ENCODE measurements at regions not wholly inside any gene's neighbourhood (a gene's known extent, or its start where the extent isn't known, plus 50 kb on each side); places are given as distances from the start of the nearest gene placed in this dataset.

DNA sequence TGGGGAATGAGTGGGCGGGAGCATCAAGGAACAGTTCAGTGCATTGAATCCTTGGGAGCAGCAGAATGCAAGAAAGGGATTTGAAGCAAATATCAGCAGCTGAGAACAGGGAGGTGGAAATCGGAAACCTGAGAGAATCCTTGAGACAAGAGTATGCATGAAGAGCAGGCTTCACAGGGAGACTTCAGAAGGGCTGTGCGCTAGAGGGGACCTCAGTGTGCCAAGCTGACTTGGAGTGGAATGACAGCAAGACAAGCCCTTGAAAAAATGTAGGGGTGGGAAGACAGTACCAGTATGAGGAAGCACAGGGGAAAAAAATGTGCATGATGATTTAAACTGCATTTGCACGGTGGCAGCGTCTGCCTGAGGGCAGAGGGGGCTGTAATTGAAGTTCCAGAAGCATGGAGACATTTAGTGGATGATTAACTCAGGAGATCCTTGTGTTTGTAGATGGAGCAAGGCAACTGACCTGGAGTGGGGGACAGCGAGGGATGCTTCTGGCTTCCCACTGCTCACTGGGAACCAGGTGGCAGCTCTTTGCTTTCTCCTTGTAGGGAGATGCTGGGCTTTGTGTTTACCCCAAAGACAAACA lies 204.9 kb upstream of the PLET1 start:
- no peak for DNase-seq (ENCODE audit: low read depth)

DNA sequence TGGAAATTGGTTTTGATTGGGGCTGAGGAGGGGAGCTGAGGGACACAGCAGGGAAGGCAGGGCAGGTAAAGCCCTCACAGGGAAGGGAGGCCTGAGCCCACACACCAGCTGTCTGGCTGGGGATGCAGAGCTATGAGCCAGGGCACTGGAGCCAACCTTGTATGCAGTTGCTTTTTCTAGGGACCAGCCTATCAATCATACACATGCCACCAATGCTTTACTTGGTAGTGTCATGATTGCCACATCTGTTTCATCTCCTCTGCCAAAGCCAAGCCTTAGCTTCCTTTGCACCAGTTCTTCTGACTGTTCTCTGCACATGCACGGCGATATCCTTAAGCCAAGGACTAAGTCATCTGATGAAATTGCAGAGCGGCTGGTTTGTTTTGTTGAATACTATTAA lies 207.1 kb upstream of the PLET1 start:
- no peak for DNase-seq (ENCODE audit: low read depth)

DNA sequence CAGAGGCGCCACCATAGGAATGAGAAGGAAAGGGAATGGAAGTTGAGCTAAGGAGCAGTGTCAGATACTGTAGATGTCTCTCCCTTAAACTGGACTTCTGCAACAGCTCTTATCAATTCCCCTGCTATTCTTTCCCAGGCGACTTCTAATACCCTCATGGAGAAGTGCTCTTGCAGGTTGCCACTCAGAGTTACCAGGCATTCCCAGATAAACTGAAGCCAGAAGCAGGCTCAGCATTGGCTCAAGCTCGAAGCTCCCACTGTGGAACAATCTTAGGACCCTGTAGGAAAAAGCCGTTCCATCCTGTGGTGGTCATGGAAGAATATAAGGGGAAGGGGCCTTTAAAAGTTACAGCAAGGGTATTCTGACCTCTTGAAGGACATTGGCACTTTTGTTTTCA lies 208.7 kb upstream of the PLET1 start:
- DNase-seq (ENCODE audit: low read depth), result no peak

DNA sequence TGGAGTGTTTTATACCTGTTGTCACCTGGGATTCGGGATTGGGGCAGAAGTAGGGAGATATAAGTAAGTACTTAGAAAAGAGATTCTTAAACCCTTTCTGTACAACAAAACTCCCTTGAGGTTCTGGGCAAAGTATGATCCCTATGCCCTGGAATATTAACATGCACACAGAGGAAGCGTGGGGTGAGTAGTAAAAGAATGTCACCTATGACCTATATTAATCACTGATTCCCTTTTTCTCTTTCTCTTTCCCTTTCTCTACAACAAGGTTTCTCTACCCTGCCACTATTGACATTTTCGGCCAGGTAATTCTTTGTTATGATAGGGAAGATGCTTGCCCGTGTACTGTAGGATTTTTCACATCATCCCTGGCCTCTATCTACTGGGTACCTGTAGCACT lies 209.7 kb upstream of the PLET1 start:
- DNase-seq (ENCODE audit: low read depth), result no peak

DNA sequence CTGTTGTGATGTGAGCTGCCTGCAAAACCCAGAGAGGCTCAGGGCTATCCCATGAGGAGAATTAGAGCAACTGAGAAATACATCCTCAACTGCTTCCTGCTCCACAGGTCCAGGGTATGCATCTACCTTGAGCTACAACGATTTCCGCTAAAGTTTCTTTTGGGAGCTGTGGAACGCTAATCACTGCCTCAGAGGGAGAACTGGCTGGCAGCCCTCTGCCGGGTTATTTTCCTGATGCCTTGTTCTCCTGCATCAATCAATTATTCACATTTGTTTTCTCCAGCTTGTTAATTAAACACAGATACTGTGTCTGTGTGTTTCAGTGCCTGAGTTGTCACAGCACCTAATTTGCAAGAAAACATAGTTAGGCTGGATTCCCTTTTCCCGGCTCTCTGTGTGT lies 211.1 kb upstream of the PLET1 start:
- no peak for DNase-seq (ENCODE audit: low read depth)

DNA sequence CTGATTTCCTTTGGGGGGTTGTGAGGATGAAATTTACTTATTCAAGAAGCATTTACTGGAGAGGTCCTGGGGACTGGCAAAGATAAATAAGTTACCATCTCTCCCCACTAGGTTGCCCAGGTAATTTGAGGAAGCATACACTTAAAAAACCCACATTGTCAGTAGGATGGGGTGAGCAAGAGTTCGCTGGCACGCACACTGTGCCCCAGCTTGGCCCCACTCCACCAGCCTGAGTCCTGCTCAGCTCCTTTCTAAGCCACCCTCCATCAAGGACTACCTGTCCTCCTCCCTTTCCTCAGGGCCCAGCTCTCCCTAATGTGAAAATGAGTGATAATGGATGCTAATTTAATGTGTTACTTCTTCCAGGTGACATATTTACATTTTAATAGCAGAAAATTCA lies 216.5 kb upstream of the PLET1 start:
- DNase-seq (ENCODE audit: low read depth), result no peak

DNA sequence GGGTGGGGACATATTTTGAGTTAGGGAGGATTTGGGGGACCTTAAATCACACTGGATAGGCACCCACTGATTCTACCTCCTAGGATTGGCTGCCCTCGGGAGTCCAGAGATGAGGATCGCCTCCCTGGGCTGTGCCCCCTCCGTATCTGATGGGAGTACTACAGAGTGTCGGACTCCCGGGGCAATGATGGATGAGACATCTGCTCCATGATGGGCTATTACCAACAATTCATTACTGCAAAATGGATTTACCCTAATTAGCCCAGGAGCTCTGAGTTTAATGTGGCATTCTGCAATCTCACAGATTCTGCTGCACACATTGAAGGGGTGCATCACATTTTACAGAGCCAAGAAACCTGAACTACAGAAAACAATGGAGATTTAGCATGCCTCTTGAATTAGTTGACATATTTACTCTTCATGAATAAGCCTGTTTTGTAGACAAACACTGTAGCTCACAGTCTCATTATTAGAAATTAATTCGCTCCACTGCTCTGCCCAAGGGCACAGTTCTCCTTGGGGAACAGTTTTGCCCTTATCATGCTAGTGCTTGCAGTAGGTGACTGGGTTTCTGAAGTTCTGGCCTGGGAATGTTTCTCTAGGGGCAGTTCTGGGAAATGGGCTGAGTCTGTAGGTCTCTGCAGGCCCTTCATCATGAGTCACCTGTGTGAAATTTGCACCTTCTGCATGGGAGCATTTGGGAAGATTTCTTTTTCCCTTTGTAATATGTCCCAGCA lies 217.1 kb upstream of the PLET1 start:
- DNase-seq (ENCODE audit: low read depth), result no peak

DNA sequence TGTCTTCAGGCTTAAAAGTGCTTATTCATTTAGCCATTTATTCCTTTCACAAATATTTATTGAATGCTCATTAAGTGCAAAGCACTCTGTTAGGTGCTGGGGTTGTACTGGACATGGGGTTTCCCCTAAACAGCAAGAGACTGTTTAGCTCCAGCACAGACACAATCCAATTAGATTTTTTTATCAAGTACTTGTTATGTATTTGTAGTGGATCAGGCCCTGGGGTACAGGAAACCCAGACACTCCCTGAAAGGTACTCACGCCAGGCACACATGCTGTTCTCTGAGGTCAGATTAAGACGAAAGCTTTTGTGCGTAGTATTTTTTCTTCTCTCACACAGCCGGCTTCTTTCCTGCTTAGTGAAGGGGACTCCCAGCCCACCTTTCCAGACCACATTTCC lies 218.1 kb upstream of the PLET1 start:
- DNase-seq (ENCODE audit: low read depth), result no peak

DNA sequence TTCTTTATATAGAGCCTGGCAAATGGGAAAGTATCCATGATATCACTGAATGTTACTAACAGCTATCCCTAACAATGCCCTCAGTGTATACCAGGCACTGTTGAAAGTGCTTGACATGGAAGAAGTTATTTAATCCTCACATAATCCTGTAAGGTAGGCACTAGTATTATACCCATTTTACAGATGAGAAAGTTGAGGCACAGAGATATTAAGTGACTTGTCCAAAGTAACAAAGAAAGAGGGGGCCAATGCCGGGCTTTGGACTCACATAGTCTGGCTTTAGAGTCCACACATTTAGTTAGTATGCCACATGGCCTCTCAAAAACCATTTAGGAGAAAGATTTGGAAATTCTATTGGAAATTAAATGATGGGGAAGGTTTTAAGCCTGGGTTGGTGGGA lies 220.8 kb upstream of the PLET1 start:
- no peak for DNase-seq (ENCODE audit: low read depth)

DNA sequence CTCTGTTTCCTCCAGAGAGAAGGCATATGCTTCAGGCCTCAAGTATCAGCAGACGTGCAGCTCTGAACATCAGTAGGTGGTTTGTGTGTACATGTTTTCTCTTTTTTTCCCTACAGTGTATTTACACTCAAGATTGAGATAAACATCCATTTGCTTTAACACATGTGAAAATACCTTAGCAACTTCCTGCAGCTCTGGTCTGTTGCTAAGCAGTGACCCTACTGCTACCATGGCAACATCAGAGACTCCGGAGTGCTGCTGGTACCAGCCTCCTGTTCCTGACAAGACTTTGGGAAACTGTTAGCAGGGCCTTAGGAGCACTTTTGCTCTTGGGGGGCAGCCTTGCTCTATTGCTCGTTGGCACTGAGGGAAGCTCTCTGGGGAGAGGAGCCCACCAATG lies 221.2 kb upstream of the PLET1 start:
- DNase-seq (ENCODE audit: low read depth), result no peak

DNA sequence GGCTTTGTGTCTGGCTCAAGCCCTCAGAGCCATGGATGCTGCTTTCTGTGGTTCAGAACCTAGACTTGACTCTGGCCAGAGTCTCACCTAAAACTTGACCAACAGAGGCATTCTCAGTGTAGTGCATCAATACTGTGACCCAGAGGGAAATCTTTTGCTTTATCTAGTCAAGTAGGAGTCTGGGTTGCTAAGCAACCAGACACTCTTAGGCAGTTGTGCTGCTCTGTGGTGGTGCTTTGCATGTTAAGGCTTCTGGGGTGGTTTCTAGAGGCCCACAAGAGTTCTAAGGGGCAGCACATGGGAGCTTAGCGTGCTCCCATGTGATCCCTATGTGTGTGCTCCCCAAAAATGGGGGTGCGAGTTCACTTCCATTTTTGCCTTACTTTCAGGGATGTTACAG lies 224.6 kb upstream of the PLET1 start:
- no peak for DNase-seq (ENCODE audit: low read depth)

DNA sequence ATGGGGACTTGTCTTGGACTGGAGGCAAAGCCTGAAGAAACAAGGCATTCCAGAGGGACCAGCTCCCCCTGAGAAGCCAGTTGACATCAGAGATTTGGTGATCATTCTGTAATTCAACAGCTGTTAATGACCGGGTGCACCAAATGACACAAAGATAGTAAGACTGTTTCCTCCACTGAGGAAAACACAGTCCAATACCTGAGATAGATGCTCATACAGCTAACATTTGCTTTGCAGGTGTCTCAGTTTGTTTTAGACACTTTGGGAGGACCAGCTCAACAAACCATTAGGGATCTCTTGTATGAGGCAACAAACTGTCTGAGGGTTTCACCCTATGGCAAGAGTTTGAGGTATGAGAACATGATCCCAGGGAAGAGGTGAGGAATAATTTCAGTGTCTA lies 237.2 kb upstream of the PLET1 start:
- no peak for DNase-seq (ENCODE audit: low read depth)

DNA sequence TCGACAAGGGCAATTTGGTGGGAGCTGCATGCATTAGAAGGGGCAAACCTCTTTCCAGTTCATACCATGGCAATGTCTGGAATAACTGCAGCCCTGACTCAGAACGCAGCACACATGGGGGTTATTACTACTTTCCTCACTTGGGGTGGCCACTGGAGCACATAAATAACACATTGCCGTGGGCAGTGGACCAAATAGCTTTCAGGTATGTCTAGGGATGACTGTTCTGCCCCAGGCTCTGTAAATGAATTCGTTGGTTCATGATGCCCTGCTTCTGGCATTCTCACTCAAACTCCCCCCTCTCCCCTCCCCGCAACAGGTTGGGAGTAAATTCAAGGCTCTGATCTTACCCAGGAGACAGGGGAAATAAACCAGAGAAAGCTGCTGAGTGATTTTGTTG lies 238.0 kb upstream of the PLET1 start:
- DNase-seq (ENCODE audit: low read depth), result no peak

DNA sequence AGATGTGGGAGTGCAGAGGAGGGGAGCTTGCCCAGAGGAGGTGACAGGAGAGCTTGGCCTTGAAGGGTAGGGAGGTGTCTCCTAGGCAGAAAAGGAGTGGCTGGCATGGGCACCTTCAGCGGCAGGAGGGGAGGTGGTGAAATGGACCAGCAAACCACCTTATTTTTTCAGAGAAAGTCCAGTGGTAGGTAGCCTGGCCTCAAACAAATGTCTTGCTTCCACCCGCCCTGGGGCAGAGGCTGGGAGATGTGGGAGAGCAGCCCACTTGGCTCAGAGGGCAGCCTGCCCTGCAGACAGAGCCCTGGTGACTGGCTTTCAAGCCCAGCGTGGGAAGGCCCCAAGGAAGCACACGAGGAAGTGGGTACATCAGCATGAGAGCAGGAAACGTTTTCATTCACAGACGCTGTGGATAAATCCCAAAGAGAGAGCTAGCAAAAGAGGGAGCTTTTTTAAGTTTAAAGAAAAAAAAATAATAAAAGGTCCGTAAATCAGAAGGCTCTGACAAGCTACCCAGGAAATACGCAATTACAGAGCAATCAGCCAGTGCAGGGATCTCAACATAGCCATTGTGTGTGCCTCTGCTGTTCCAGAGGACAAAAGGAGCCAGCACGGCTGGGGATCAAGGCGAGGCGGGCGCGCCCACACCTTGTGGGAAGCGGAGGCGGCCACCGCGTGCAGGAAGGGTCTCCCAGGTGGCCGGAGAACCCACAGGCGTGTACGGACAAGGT lies 238.7 kb upstream of the PLET1 start:
- no peak for DNase-seq (ENCODE audit: low read depth)

DNA sequence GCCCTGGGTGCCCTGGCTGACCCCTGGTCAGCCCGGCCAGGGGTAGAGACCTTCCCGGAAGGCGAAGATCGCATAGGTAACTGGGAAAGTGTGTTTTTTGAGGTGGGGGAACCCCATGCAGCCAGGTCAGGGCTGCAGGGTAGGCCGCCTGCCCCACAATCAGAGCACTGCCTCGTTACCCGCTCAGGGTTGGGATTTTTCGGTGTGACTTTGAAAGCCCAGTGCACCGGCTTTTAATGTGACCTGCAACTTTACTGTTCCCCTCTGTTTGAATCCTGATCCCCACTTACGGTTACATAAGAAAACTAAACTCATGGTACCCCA lies 239.2 kb upstream of the PLET1 start:
- no peak for DNase-seq (ENCODE audit: low read depth)

DNA sequence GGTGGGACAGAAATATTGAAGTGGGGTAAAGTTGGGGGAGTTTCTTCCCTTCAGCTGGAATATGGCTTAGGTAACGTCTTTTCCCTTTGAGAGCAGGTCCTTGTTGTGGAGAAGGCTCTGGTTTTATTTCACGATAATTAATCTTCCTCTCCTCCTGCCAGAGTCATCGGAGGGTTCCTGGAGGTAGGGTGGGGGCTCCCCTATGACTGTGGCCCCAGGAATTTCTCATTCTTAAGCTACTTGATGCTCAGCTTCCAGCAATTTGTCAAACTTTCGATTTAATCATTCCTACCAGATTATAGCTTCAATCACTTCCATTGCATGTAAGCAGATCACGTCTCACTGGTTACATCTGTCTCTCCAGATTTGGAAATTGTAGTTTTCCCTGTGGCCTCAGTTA lies 242.8 kb upstream of the PLET1 start:
- DNase-seq (ENCODE audit: low read depth), result no peak

DNA sequence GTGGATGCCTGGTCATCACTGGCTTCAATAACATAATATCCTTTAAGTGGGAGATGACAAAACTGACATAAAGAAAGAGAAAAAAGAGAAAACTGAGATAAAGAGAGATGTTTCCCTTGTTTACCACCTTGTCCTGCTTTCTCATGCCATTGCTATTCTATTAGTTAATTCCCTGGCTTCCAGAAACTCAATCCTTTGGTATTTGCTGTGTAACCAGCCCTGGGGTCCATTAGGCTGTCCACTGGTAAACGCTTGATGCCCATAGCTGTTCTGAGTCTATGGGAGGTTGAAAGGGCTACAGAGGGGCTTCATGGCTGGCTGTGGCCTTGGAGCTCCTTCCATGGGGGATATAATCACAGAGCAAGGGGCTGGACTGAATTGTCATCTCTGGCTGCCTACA lies 243.4 kb upstream of the PLET1 start:
- DNase-seq (ENCODE audit: low read depth), result no peak

DNA sequence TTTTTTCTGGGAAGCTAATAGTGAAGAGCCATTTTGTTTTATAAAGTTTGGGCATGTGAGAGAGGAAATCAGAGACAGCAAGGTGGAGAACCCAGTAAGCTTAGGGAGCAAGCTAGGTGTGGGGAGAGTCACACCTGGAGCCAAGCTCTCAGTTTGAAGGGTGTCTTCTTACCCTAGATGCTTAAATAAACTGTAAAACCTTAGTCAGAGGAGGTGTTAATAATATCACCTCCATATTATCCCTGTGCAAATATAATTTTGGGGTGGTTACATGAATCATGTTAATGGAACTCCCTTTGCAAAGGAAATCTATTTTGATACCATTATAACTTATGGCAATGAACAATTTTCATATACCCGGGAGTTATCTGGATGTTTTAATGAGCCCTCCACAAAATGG lies 246.2 kb upstream of the PLET1 start:
- no peak for DNase-seq (ENCODE audit: low read depth)

DNA sequence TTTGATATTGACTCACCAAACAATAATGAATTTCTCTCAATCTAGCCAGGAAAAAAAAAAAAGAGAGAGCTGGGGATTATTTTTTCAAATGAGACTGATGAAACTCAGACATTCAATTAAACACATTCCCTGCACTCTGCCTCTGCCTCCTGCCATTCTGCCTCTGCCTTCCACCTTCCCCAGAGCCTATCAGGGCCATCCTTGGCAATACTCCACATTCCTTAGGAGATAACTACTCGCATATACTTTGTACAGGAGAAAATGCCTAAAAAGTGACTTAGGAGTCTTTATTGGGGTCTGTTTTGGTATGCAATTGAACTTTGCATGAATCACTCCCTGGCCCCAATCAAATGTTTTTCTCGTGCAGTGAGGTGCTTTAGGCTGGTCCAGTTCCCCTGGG lies 246.6 kb upstream of the PLET1 start:
- no peak for DNase-seq (ENCODE audit: low read depth)

DNA sequence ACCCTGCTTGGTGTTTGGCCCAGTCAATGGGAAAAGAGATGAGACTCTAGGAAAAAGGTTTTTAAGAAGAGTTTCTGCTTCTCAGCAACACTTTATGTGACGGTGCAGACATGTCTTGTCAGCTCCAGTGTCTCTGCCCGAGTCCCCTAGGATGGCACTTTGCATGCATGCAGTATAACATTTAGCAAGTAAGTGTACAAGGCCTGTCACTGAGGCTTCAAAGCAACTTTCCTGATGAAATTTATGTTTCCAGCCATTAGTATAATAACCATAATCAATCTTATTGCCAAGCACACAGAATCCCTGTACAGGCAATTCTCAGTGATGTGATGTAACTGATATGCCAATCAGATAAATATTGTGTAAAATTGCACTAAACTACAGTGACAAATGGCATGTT lies 248.1 kb upstream of the PLET1 start:
- DNase-seq (ENCODE audit: low read depth), result no peak

DNA sequence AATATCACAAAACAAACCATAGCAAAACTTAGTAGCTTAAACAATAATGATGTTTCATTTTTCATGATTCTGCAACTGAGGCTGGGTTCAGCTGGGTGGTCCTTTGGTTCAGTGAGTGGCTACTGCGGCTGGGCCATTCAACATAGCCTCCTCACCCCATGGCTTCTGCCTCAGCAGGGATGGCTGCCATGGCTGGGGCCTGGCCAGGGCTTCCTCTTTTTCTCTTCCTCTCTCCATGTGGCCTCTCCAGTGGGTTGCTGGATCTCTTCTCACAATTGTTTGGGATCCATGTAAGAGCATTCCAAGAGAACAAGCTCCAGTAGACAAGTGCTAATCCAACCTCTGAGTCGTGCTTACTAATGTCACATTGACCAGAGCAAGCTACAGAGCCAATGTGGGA lies 248.6 kb upstream of the PLET1 start:
- no peak for DNase-seq (ENCODE audit: low read depth)

DNA sequence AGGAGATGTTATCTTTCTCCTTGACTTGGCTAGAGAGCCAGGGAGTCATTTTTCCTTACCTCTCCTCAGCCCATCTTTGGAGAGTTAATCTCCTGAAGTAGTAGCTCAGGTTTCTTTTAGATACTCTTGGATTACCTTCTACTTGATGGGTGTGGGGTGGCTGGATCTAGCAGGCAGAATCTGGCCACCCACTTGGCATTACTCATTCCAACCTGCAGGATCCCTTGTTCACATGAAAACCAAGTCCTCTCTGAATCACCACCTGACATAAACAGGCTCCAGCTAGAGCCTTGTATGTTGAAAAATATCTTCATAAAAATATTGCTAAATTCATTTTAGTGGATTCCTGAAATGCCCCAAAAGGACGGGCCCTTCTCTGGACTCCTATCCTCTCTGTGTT lies 250.6 kb upstream of the PLET1 start:
- no peak for DNase-seq (ENCODE audit: low read depth)

DNA sequence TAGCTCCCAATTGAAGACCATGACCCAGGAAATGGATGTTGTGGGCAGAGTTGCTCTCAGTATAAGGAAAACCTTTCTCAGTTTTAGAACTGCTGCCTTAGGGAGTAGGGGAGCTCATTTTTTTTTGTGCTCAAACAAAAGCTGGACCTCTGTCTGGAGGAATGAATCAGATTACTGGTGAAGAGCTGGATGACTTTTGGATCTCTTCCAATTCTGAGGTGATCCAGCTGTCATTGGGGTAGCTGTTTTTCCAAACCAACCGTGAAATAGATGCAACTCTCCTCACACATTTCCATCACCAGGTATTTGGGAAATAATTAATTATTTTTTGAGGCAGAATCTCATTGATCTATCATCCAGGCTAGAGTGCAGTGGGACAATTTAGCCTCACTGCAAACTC lies 251.3 kb upstream of the PLET1 start:
- DNase-seq (ENCODE audit: low read depth), result no peak

DNA sequence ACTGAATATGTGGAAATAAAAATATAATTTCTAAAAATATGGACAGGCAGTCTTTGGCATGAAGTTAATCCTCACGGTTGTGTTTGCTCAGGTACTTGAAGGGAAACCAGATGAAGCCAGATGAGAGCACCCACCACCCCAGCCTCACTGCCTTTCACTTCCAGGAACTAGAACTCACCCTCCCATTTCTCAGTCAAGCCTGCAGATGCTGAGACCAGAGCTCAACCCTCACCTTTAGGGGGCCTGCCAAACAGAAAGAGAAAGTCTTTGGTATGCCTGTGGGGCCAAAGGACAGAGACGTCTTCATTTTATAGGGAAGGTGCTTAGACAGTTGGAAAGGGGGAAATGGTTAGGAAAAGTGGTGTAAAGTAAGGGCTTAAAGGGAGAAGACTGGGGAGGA lies 252.8 kb upstream of the PLET1 start:
- DNase-seq (ENCODE audit: low read depth), result no peak

Data from stromal cell of bone marrow (primary cell).